Skeletal muscle cell (primary cell): ENCODE measurements at regions not wholly inside any gene's neighbourhood (a gene's known extent, or its start where the extent isn't known, plus 50 kb on each side); places are given as distances from the start of the nearest gene placed in this dataset.

ENCODE experiments used
- DNase-seq: peaks from one replicate; pipeline ENCODE4 v3.0.0-alpha.2; 2010; ENCODE audit warnings: low read depth
- H3K4me3 ChIP-seq: 2 replicates; pipeline ENCODE4 v1.5.1; 2011; ENCODE audit warnings: low read depth, mild to moderate bottlenecking, control low read depth, low read length, moderate library complexity

GRCh38 chr5:5613261-5613990, 190.9 kb downstream of the ICE1 start:
- DNase-seq: no peak
- H3K4me3 ChIP-seq: no peak overlapping the region

DNA sequence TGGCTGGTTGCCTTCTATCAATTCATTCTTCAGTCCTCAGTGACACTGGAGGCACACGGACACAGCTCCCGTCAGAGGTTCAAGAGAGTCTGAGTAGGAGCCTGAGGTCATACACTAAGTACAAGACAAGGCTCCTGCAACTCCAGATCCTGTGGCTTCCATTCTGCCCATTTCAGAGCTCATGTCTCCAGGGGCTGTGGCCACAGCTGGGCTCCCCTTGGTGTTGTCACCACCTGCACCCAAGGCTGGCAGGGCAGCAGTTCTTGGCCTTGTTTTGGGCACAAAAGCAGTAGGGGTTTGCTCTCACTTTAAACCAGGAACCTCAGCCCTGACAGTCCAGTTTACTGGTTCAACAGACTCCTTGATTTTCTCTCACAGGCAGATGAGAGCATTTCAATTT, 189.6 kb downstream of the ICE1 start:
- no peak for DNase-seq
- no peak overlapping the region for H3K4me3 ChIP-seq

- DNase-seq: no peak
- no peak overlapping the region for H3K4me3 ChIP-seq
Observed at GRCh38 chr5:5609935-5610334, 187.5 kb downstream of the ICE1 start.

DNA sequence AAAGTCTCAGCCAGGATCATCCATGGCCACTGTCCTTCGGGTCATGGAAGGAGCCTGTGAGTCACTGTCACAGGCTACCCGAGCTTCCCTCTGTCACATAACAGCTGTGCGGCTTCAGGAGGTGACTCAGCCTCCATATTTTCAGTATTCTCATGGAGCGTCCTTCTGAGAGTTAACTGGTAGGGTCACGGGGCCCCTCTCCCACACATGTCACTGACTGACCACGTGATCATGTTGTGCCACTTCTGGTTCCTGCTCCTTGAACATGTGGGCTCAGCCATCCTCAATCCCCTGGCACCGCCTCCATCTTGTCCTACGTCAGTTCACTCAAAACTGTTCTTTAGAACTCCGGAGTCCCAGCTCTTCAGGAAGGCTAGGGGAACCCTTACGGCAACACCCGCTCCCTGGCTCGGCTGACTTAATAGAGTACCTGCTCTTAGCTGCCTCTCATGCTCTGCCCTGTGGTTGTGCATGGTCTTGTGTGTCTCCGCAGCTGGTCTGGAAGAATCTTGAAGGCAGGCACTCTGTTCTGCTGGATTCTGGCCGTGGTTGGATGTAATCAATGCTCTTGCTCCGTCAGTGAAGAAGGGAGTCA, 182.8 kb downstream of the ICE1 start:
- H3K4me3 ChIP-seq: no peak overlapping the region
- no peak for DNase-seq

DNA sequence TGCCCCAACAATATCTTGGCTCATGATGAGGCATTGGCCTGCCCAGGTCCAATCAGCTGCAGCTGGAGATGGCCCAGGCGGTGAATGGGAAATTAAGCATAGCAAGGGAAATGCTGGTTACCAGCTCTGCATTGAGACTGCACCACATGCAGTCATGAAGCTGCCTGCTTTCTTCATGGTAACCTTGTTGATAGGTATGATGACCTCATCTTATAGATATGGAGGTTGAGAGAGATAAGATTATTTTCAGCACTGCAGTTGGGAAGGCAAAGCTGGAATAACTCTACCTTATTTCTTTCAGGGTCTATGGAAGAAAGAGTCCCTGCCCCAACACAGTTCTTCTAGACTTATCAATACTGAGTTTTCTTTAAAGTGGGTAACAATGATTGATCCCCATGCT, 180.1 kb downstream of the ICE1 start:
- H3K4me3 ChIP-seq: no peak overlapping the region
- no peak for DNase-seq

DNA sequence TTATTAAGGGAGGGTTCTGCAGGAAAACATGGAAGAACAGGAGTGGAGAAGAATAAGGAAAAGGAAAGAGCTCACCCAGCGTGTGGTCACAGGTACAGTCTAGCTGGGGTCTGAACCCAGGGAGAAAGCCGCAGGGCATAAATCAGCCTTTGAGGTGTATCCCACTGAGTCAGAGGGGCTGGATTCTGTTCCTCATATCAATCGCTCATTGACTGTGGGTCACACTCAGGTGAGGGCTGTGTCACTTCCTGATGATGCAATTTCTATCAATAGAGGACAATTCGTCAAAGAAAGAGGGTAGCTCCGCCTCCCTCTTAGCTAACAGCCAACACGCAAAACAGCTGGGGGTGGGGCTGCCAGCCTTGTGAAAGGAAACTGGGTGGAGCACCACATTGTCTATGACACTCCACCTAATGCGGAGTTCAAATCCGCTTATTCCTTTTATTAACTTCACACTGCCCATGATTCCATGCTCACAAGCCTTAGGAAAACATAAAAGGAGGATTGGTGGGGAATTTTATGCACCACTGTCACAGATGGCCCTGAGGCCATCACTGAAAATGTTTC, 176.2 kb downstream of the ICE1 start:
- no peak overlapping the region for H3K4me3 ChIP-seq
- DNase-seq: no peak

DNA sequence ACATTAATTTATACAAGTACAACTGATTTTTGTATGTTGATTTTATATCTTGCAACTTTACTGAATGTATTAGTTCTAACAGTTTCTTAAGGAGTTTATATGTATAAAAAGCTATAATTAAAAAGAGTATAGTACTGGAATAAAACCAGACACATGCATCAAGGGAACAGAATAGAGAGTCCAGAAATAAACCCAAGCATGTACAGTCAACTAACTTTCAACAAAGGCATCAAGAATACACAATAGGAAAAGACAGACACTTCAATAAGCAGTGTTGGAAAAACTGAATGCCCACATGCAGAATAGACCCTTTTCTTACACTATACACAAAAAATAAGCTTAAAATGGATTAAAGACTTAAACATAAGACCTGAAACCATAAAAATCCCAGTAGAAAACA, 170.9 kb downstream of the ICE1 start:
- DNase-seq: no peak
- H3K4me3 ChIP-seq: no peak overlapping the region

GRCh38 chr5:5592541-5592940, 170.1 kb downstream of the ICE1 start:
- H3K4me3 ChIP-seq: no peak overlapping the region
- no peak for DNase-seq

DNA sequence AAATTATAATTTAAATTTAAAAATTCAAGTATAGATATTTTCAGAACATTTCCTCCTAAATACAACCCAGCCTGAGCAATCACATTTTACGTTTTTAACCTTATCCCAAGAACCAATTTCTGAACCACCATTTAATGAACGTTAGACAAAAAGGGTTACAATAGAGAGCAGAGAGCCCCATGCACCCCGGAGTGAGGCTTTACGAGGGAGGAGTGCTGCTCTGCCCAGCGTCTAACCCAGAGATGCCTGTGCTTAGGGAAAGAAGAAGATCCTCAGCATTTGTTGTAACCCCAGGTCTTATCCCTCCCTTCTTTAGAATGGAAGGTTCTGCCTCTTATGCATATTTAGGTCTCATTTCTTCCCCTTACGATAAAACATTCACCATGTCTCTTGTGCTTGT, 169.1 kb downstream of the ICE1 start:
- DNase-seq: no peak
- no peak overlapping the region for H3K4me3 ChIP-seq

- H3K4me3 ChIP-seq: no peak overlapping the region
- no peak for DNase-seq
Observed at GRCh38 chr5:5589857-5590256, 167.4 kb downstream of the ICE1 start.

DNA sequence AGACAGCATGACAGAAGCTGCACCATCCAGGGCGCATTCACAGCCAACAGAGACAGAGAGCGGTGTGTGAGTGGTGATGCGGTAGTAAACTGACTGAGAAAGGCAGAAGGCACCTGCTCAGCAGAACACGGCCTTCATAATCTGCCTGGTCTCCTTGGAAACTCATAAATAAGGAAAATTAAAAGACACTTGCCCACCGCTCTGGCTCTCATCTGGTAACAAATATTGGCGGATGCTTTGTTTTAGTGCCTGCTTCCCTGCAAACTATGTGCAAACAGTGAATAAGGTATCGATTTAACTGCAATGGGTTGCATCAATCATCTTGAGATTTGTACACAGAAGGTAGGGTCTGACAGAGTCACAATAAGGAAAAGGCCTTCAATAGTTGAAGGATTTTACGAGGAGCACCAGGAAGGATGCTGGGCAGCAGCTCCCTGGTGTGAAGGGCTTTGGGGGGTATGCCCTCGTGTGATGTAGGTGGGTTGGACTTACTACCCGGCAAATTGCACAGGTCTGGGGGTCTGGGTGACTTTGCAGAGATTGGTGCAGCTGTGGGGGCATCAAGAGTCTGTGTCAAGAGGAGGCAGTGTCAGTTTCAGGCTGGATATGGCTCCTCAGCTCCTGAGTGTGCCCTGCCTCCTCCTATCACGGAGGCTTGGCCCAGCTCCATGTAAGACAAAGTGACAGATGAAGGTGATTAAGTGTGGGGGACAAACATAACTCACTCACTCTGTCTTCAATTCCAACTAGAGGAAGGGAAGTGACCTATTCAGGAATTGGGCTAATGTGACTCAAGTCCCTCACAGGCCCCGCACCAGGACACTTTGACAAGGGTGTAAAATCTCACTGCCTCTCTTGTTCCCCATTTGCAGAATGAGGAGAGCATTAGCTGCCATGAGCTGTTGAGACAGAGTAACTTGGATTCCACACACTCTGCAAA, 166.7 kb downstream of the ICE1 start:
- H3K4me3 ChIP-seq: no peak overlapping the region
- DNase-seq: no peak

DNA sequence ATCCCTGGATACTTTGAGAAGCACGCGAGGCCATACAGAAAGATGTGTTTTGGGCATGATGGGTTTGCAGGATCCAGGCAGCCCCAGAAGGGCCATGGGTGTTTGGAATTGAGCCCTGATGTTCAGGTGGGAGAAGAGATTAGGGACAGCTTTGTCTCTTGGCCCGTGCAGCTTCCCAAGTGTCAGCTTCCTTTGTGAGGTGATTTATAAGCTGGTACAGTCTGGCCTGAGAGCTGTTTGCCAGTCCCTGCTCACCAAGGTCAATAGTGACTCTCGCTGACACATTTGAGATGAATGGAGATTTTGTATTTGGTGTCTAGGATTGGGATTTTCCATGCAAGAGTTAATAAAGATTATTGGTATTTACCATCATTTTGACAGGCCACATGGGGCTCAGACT, 165.9 kb downstream of the ICE1 start:
- DNase-seq: no peak

GRCh38 chr5:5587474-5587873, 165.0 kb downstream of the ICE1 start:
- no peak overlapping the region for H3K4me3 ChIP-seq
- DNase-seq: no peak

More for the DNA sequence above, 165.9 kb downstream of the ICE1 start:
- H3K4me3 ChIP-seq: no peak overlapping the region

DNA sequence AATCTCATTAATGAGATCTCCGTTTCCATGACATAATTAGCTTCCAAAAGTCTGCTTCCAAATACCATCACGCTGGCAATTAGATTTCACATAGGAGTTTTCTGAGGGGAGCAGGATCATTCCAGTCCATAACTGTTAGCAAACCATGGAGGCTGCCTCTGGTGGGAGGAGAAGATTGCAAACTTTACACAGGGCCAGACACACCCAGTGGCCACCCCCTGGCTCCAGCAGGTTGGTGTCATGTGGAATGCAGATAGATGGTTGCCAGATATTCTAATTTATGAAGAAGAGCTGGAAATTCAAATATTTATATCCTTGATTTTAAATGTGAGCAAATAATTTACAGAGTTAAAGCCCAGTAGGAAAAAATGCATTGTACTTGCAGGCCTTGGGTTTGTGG, 164.2 kb downstream of the ICE1 start:
- no peak for DNase-seq
- H3K4me3 ChIP-seq: no peak overlapping the region

GRCh38 chr5:5585751-5586341, 163.4 kb downstream of the ICE1 start:
- DNase-seq: no peak
- no peak overlapping the region for H3K4me3 ChIP-seq

- DNase-seq: no peak
- no peak overlapping the region for H3K4me3 ChIP-seq
Observed at GRCh38 chr5:5584751-5585150, 162.3 kb downstream of the ICE1 start.

- H3K4me3 ChIP-seq: no peak overlapping the region
- DNase-seq: no peak
Observed at GRCh38 chr5:5584236-5584745, 161.8 kb downstream of the ICE1 start.

- no peak overlapping the region for H3K4me3 ChIP-seq
- DNase-seq: no peak
Observed at GRCh38 chr5:5583832-5584231, 161.4 kb downstream of the ICE1 start.

- no peak overlapping the region for H3K4me3 ChIP-seq
Observed at GRCh38 chr5:5583023-5583765, 160.7 kb downstream of the ICE1 start.

More at GRCh38 chr5:5583023-5583765, 160.7 kb downstream of the ICE1 start:
- DNase-seq: no peak
